ENCODE measurements at regions not wholly inside any gene's neighbourhood (a gene's known extent, or its start where the extent isn't known, plus 50 kb on each side); places are given as distances from the start of the nearest gene placed in this dataset.

GRCh38 chr4:136395212-136395722 lies 1137.0 kb downstream of the PCDH18 start:
- no peak for DNase-seq (ENCODE audit: low spot score)

GRCh38 chr4:136392576-136392975 lies 1139.7 kb downstream of the PCDH18 start:
- no peak for DNase-seq (ENCODE audit: low spot score)

GRCh38 chr4:136390824-136391223 lies 1141.5 kb downstream of the PCDH18 start:
- no peak for DNase-seq (ENCODE audit: low spot score)

GRCh38 chr4:136383082-136383481 lies 1149.2 kb downstream of the PCDH18 start:
- DNase-seq (ENCODE audit: low spot score), result no peak

GRCh38 chr4:136371231-136371630 lies 1161.1 kb downstream of the PCDH18 start:
- DNase-seq (ENCODE audit: low spot score), result no peak

- DNase-seq (ENCODE audit: low spot score), result no peak
Measured at GRCh38 chr4:136369073-136369472, 1163.2 kb downstream of the PCDH18 start.

GRCh38 chr4:136357556-136357955 lies 1174.7 kb downstream of the PCDH18 start:
- DNase-seq (ENCODE audit: low spot score), result no peak

- DNase-seq (ENCODE audit: low spot score), result no peak
Measured at GRCh38 chr4:136355970-136356369, 1176.3 kb downstream of the PCDH18 start.

- no peak for DNase-seq (ENCODE audit: low spot score)
Measured at GRCh38 chr4:136343340-136343739, 1189.0 kb downstream of the PCDH18 start.

GRCh38 chr4:136342666-136343065 lies 1189.6 kb downstream of the PCDH18 start:
- no peak for DNase-seq (ENCODE audit: low spot score)

- no peak for DNase-seq (ENCODE audit: low spot score)
Measured at GRCh38 chr4:136337216-136337615, 1195.1 kb downstream of the PCDH18 start.

GRCh38 chr4:136336479-136336878 lies 1195.8 kb downstream of the PCDH18 start:
- DNase-seq (ENCODE audit: low spot score), result no peak

- no peak for DNase-seq (ENCODE audit: low spot score)
Measured at GRCh38 chr4:136329042-136329662, 1203.1 kb downstream of the PCDH18 start.

- DNase-seq (ENCODE audit: low spot score), result no peak
Measured at GRCh38 chr4:136328131-136328530, 1204.2 kb downstream of the PCDH18 start.

- no peak for DNase-seq (ENCODE audit: low spot score)
Measured at GRCh38 chr4:136320465-136320813, 1211.9 kb downstream of the PCDH18 start.

GRCh38 chr4:136319789-136320464 lies 1212.4 kb downstream of the PCDH18 start:
- DNase-seq (ENCODE audit: low spot score), result no peak

- no peak for DNase-seq (ENCODE audit: low spot score)
Measured at GRCh38 chr4:136316961-136317360, 1215.3 kb downstream of the PCDH18 start.

GRCh38 chr4:136314686-136315085 lies 1217.6 kb downstream of the PCDH18 start:
- no peak for DNase-seq (ENCODE audit: low spot score)

- DNase-seq (ENCODE audit: low spot score), result no peak
Measured at GRCh38 chr4:136311774-136312173, 1220.5 kb downstream of the PCDH18 start.

- no peak for DNase-seq (ENCODE audit: low spot score)
Measured at GRCh38 chr4:136307765-136308164, 1224.5 kb downstream of the PCDH18 start.

- DNase-seq (ENCODE audit: low spot score), result no peak
Measured at GRCh38 chr4:136306361-136306760, 1225.9 kb downstream of the PCDH18 start.

GRCh38 chr4:136302566-136302965 lies 1229.7 kb downstream of the PCDH18 start:
- no peak for DNase-seq (ENCODE audit: low spot score)

GRCh38 chr4:136301749-136302495 lies 1230.4 kb downstream of the PCDH18 start:
- no peak for DNase-seq (ENCODE audit: low spot score)
